ENCODE measurements at regions not wholly inside any gene's neighbourhood (a gene's known extent, or its start where the extent isn't known, plus 50 kb on each side); places are given as distances from the start of the nearest gene placed in this dataset.
"Not testable (repeated sequence)": the region's sequence is repeated elsewhere in the genome, so short reads cannot be mapped to it uniquely, and the experiment has no call there.

DNA sequence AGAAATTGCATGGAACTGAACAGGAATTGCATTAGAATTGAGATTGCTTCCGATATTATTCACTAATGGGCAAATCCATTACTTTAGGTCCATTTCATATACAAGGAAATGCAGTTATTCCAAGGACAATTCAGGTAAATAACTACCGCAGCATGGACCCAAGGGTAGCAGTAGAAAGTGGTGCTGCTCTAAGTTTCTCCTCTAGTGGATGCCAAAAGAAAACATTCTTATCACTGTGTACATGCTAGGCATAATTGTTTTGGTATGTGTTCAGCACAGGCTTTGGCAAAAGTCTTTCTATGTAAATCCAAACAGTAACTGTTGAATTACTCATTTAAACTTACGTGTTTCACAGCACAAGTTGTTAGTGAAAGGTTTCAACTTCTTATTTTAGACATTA is 890.1 kb upstream of the ADAMTS5 start:
- TF ChIP-seq, protein P1, sequence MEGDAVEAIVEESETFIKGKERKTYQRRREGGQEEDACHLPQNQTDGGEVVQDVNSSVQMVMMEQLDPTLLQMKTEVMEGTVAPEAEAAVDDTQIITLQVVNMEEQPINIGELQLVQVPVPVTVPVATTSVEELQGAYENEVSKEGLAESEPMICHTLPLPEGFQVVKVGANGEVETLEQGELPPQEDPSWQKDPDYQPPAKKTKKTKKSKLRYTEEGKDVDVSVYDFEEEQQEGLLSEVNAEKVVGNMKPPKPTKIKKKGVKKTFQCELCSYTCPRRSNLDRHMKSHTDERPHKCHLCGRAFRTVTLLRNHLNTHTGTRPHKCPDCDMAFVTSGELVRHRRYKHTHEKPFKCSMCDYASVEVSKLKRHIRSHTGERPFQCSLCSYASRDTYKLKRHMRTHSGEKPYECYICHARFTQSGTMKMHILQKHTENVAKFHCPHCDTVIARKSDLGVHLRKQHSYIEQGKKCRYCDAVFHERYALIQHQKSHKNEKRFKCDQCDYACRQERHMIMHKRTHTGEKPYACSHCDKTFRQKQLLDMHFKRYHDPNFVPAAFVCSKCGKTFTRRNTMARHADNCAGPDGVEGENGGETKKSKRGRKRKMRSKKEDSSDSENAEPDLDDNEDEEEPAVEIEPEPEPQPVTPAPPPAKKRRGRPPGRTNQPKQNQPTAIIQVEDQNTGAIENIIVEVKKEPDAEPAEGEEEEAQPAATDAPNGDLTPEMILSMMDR (IDR thresholded peaks at IDR 0.05) = not testable (repeated sequence)
- not testable (repeated sequence) for TF ChIP-seq POLR2A (IDR thresholded peaks at IDR 0.05)

Data from uterus (tissue), 2 donors.